Loucy (cell line): ENCODE measurements at regions not wholly inside any gene's neighbourhood (a gene's known extent, or its start where the extent isn't known, plus 50 kb on each side); places are given as distances from the start of the nearest gene placed in this dataset.

ENCODE experiments used
- H2AFZ ChIP-seq: fragments of 200-600 bp; sonication (generic); 2 replicates; pipeline ENCODE4 v1.6.0; 2016; ENCODE audit warnings: antibody characterized with exemption, mild to moderate bottlenecking, low read length, moderate library complexity
- H3F3A ChIP-seq: fragments of 200-600 bp; 2 replicates; pipeline ENCODE4 v1.6.0; 2016; ENCODE audit warnings: antibody characterized with exemption, low read depth, mild to moderate bottlenecking
- H3K27me3 ChIP-seq: fragments of 200-600 bp; sonication (generic); 2 replicates; pipeline ENCODE4 v1.6.1; 2014; ENCODE audit warnings: low read length, mild to moderate bottlenecking; ENCODE audit not compliant: insufficient read depth, poor library complexity, severe bottlenecking
- H3K36me3 ChIP-seq: fragments of 200-600 bp; sonication (generic); 2 replicates; pipeline ENCODE4 v1.6.1; 2016; ENCODE audit warnings: low read length; ENCODE audit not compliant: insufficient read depth
- H3K4me1 ChIP-seq: fragments of 200-600 bp; sonication (generic); 2 replicates; pipeline ENCODE4 v1.5.1; 2014; ENCODE audit warnings: low read length, mild to moderate bottlenecking; ENCODE audit not compliant: insufficient read depth, poor library complexity, severe bottlenecking
- H3K4me2 ChIP-seq: fragments of 200-600 bp; sonication (generic); 2 replicates; pipeline ENCODE4 v1.6.0; 2014; ENCODE audit warnings: antibody characterized with exemption, low read length, low read depth, mild to moderate bottlenecking; ENCODE audit not compliant: poor library complexity, severe bottlenecking
- H3K4me3 ChIP-seq: fragments of 200-600 bp; sonication (generic); 2 replicates; pipeline ENCODE4 v1.5.1; 2014; ENCODE audit warnings: low read length, mild to moderate bottlenecking, mixed read lengths; ENCODE audit not compliant: poor library complexity, severe bottlenecking
- H3K79me2 ChIP-seq: fragments of 200-600 bp; sonication (generic); 2 replicates; pipeline ENCODE4 v1.6.1; 2014; ENCODE audit warnings: low read length; ENCODE audit not compliant: insufficient read depth
- H3K9ac ChIP-seq: fragments of 200-600 bp; sonication (generic); 2 replicates; pipeline ENCODE4 v1.6.0; 2014; ENCODE audit warnings: mild to moderate bottlenecking, low read depth, low read length, moderate library complexity; ENCODE audit not compliant: poor library complexity, severe bottlenecking
- H3K9me2 ChIP-seq: fragments of 200-600 bp; sonication (generic); replicated peaks from 2 replicates; pipeline ENCODE4 v1.6.1; 2016; ENCODE audit warnings: low read depth, low read length, mixed read lengths
- H3K9me3 ChIP-seq: fragments of 200-600 bp; sonication (generic); 2 replicates; pipeline ENCODE4 v1.6.1; 2014; ENCODE audit warnings: mild to moderate bottlenecking, antibody characterized with exemption, low read length, low read depth; ENCODE audit not compliant: insufficient read depth
- H4K20me1 ChIP-seq: fragments of 200-600 bp; sonication (generic); 2 replicates; pipeline ENCODE4 v1.6.0; 2014; ENCODE audit warnings: antibody characterized with exemption, low read length, mild to moderate bottlenecking; ENCODE audit not compliant: insufficient read depth, poor library complexity, severe bottlenecking
- CTCF ChIP-seq: fragments of 200-600 bp; sonication (generic); conservative IDR thresholded peaks from 2 replicates; pipeline ENCODE4 v1.5.1; 2014; ENCODE audit warnings: mild to moderate bottlenecking, antibody characterized with exemption, low read length
- EZH2phosphoT487 ChIP-seq: fragments of 200-600 bp; IDR thresholded peaks from 2 replicates; pipeline ENCODE4 v1.6.1; 2018; ENCODE audit warnings: antibody characterized with exemption, mild to moderate bottlenecking, moderate library complexity, borderline replicate concordance

GRCh38 chr20:60899320-60899719 lies 352.7 kb upstream of the CDH4 start:
- no peaks in the 10 kb centered on the region for H4K20me1 ChIP-seq
- H3K79me2 ChIP-seq: no peaks in the 10 kb centered on the region
- no peaks in the 10 kb centered on the region for H3F3A ChIP-seq
- no peaks in the 10 kb centered on the region for H3K4me1 ChIP-seq
- H3K9ac ChIP-seq: no peak overlapping the region
- no peak overlapping the region for H3K4me2 ChIP-seq
- H3K9me2 ChIP-seq: no peaks in the 10 kb centered on the region
- H3K4me3 ChIP-seq: no peak overlapping the region
- no peak for TF ChIP-seq EZH2phosphoT487
- TF ChIP-seq CTCF: no peak
- H3K27me3 ChIP-seq: no peaks in the 10 kb centered on the region
- H2AFZ ChIP-seq: no peak overlapping the region
- H3K36me3 ChIP-seq: no peaks in the 10 kb centered on the region
- H3K9me3 ChIP-seq: no peaks in the 10 kb centered on the region

- no peak overlapping the region for H3K4me2 ChIP-seq
- no peaks in the 10 kb centered on the region for H3K4me1 ChIP-seq
- no peak overlapping the region for H2AFZ ChIP-seq
- no peaks in the 10 kb centered on the region for H3K27me3 ChIP-seq
- no peaks in the 10 kb centered on the region for H3K9me2 ChIP-seq
- no peak overlapping the region for H3K4me3 ChIP-seq
- no peaks in the 10 kb centered on the region for H3F3A ChIP-seq
- no peaks in the 10 kb centered on the region for H3K79me2 ChIP-seq
- no peaks in the 10 kb centered on the region for H3K9me3 ChIP-seq
- H3K9ac ChIP-seq: no peak overlapping the region
- no peaks in the 10 kb centered on the region for H3K36me3 ChIP-seq
- TF ChIP-seq CTCF (no peak), EZH2phosphoT487 (no peak)
- no peaks in the 10 kb centered on the region for H4K20me1 ChIP-seq
Observed at GRCh38 chr20:60900618-60901017, 351.4 kb upstream of the CDH4 start.

- H3K36me3 ChIP-seq: no peaks in the 10 kb centered on the region
- no peaks in the 10 kb centered on the region for H3K9me3 ChIP-seq
- H3F3A ChIP-seq: no peaks in the 10 kb centered on the region
- no peaks in the 10 kb centered on the region for H3K27me3 ChIP-seq
- H3K4me1 ChIP-seq: no peaks in the 10 kb centered on the region
- H3K4me3 ChIP-seq: no peak overlapping the region
- TF ChIP-seq CTCF (no peak), EZH2phosphoT487 (no peak)
- no peaks in the 10 kb centered on the region for H3K9me2 ChIP-seq
- H4K20me1 ChIP-seq: no peaks in the 10 kb centered on the region
- H3K4me2 ChIP-seq: no peak overlapping the region
- H3K9ac ChIP-seq: no peak overlapping the region
- H2AFZ ChIP-seq: no peak overlapping the region
- no peaks in the 10 kb centered on the region for H3K79me2 ChIP-seq
Observed at GRCh38 chr20:60901831-60902230, 350.2 kb upstream of the CDH4 start.
